Neural cell (in vitro differentiated cells): ENCODE measurements at regions not wholly inside any gene's neighbourhood (a gene's known extent, or its start where the extent isn't known, plus 50 kb on each side); places are given as distances from the start of the nearest gene placed in this dataset.

Experiments used
- H2AFZ ChIP-seq: fragments of 200-600, 300-800 bp; sonication (generic), shearing (Covaris generic); 2 replicates; pipeline ENCODE4 v1.6.0; 2014; ENCODE audit warnings: low read depth, mild to moderate bottlenecking, antibody characterized with exemption, low read length, moderate library complexity
- H3F3A ChIP-seq: fragments of 200-600 bp; shearing (Covaris generic); 2 replicates; pipeline ENCODE4 v1.6.1; 2016; ENCODE audit warnings: mild to moderate bottlenecking, moderate library complexity, mixed read lengths, antibody characterized with exemption, low read length; ENCODE audit not compliant: insufficient read depth, poor library complexity, severe bottlenecking
- H3K27ac ChIP-seq: fragments of 200-600, 300-800 bp; sonication (generic), shearing (Covaris generic); 2 replicates; pipeline ENCODE4 v1.5.1; 2014; ENCODE audit warnings: mild to moderate bottlenecking, low read length, moderate library complexity
- H3K27me3 ChIP-seq: fragments of 300-800, 200-600 bp; sonication (generic), shearing (Covaris generic); 2 replicates; pipeline ENCODE4 v1.6.0; 2014; ENCODE audit warnings: mild to moderate bottlenecking, low read depth, low read length, moderate library complexity; ENCODE audit not compliant: insufficient read depth
- H3K36me3 ChIP-seq: fragments of 300-800, 200-600 bp; sonication (generic), shearing (Covaris generic); 2 replicates; pipeline ENCODE4 v1.5.1; 2014; ENCODE audit warnings: mild to moderate bottlenecking, antibody characterized with exemption, low read length, moderate library complexity; ENCODE audit not compliant: insufficient read depth
- H3K4me2 ChIP-seq: fragments of 300-800, 200-600 bp; sonication (generic), shearing (Covaris generic); 2 replicates; pipeline ENCODE4 v1.6.0; 2014; ENCODE audit warnings: mild to moderate bottlenecking, low read length
- H3K4me3 ChIP-seq: fragments of 300-800, 200-600 bp; sonication (generic), shearing (Covaris generic); 2 replicates; pipeline ENCODE4 v1.5.1; 2014; ENCODE audit warnings: mild to moderate bottlenecking, low read length, moderate library complexity
- H3K79me2 ChIP-seq: fragments of 200-600 bp; shearing (Covaris generic); replicated peaks from 2 replicates; pipeline ENCODE4 v1.6.0; 2014; ENCODE audit warnings: mild to moderate bottlenecking, low read length, moderate library complexity; ENCODE audit not compliant: insufficient read depth
- H3K9ac ChIP-seq: fragments of 300-800, 200-600 bp; sonication (generic), shearing (Covaris generic); 2 replicates; pipeline ENCODE4 v1.6.1; 2016; ENCODE audit warnings: mild to moderate bottlenecking, low read length, mixed read lengths
- H3K9me2 ChIP-seq: fragments of 200-600 bp; shearing (Covaris generic); 2 replicates; pipeline ENCODE4 v1.6.1; 2016; ENCODE audit warnings: mild to moderate bottlenecking, low read length, mixed read lengths; ENCODE audit not compliant: insufficient read depth
- H3K9me3 ChIP-seq: fragments of 200-600, 300-800 bp; sonication (generic), shearing (Covaris generic); 2 replicates; pipeline ENCODE4 v1.6.1; 2016; ENCODE audit warnings: mild to moderate bottlenecking, mixed run types, low read length, moderate library complexity, mixed read lengths
- H4K20me1 ChIP-seq: fragments of 200-600 bp; shearing (Covaris generic); 2 replicates; pipeline ENCODE4 v1.6.1; 2016; ENCODE audit warnings: mild to moderate bottlenecking, mixed run types; ENCODE audit not compliant: insufficient read depth
- CTCF ChIP-seq: fragments of 450-650 bp; IDR thresholded peaks from 2 replicates; pipeline ENCODE4 v1.5.1; 2014; ENCODE audit warnings: antibody characterized with exemption, mild to moderate bottlenecking, moderate library complexity; ENCODE audit not compliant: poor library complexity, severe bottlenecking
- EP300 ChIP-seq: fragments of 450-650 bp; conservative IDR thresholded peaks from 2 replicates; pipeline ENCODE4 v1.6.1; 2014; ENCODE audit warnings: antibody characterized with exemption, mild to moderate bottlenecking, moderate library complexity; ENCODE audit not compliant: poor library complexity, severe bottlenecking
- EZH2 ChIP-seq: fragments of 200-600, 300-800 bp; shearing (Covaris generic), sonication (generic); IDR thresholded peaks from 2 replicates; pipeline ENCODE4 v1.6.1; 2014; ENCODE audit warnings: antibody characterized with exemption, low read length, borderline replicate concordance, mild to moderate bottlenecking; ENCODE audit not compliant: insufficient read depth, poor library complexity, severe bottlenecking
- MXI1 ChIP-seq: fragments of 450-650 bp; conservative IDR thresholded peaks from 2 replicates; pipeline ENCODE4 v1.6.1; 2014; ENCODE audit warnings: antibody characterized with exemption, mild to moderate bottlenecking; ENCODE audit not compliant: poor library complexity, severe bottlenecking
- POLR2AphosphoS5 ChIP-seq: IDR thresholded peaks from 2 replicates; pipeline ENCODE4 v1.6.1; 2012
- RAD21 ChIP-seq: fragments of 450-650 bp; conservative IDR thresholded peaks from 2 replicates; pipeline ENCODE4 v1.6.1; 2014; ENCODE audit warnings: antibody characterized with exemption, mild to moderate bottlenecking, moderate library complexity
- REST ChIP-seq: IDR thresholded peaks from 2 replicates; pipeline ENCODE4 v1.6.1; 2012; ENCODE audit warnings: borderline replicate concordance
- SMC3 ChIP-seq: fragments of 450-650 bp; conservative IDR thresholded peaks from 2 replicates; pipeline ENCODE4 v1.6.1; 2014; ENCODE audit warnings: antibody characterized with exemption, mild to moderate bottlenecking, moderate library complexity; ENCODE audit not compliant: poor library complexity
- TAF1 ChIP-seq: IDR thresholded peaks from 2 replicates; pipeline ENCODE4 v1.6.1; 2012; ENCODE audit warnings: low read depth
- small RNA-seq, 3 experiments: library from RNA; depleted of rRNA; stranded (forward); fragments of <200 nt; gene quantifications; one replicate each; pipeline ENCODE3, GENCODE V24; 2012

GRCh38 chr20:43778375-43778774 lies 51.6 kb upstream of the GTSF1L start:
- no peaks in the 10 kb centered on the region for H3F3A ChIP-seq

GRCh38 chr20:43776691-43777090 lies 49.9 kb upstream of the GTSF1L start:
- peaks cover 10% of the 10 kb centered on the region for H3K9me3 ChIP-seq
- no peak overlapping the region for H3K4me2 ChIP-seq
- H3K4me3 ChIP-seq, result no peak overlapping the region
- no peaks in the 10 kb centered on the region for H3K36me3 ChIP-seq
- H3K9me2 ChIP-seq, result no peaks in the 10 kb centered on the region
- no peaks in the 10 kb centered on the region for H3K79me2 ChIP-seq
- H3K27ac ChIP-seq, result no peak overlapping the region
- no peak overlapping the region for H2AFZ ChIP-seq
- no peak overlapping the region for H3K9ac ChIP-seq
- H4K20me1 ChIP-seq, result no peaks in the 10 kb centered on the region
- H3F3A ChIP-seq, result no peaks in the 10 kb centered on the region
- H3K27me3 ChIP-seq, result no peaks in the 10 kb centered on the region
- TF ChIP-seq REST, result no peak
- no peak for TF ChIP-seq TAF1
- TF ChIP-seq EZH2, result no peak
- no peak for TF ChIP-seq SMC3
- no peak for TF ChIP-seq POLR2AphosphoS5
- TF ChIP-seq MXI1, result no peak
- TF ChIP-seq RAD21, result no peak

More at GRCh38 chr20:43778375-43778774, 51.6 kb upstream of the GTSF1L start:
- no peaks in the 10 kb centered on the region for H3K9me2 ChIP-seq
- no peak overlapping the region for H3K9ac ChIP-seq
- H3K27ac ChIP-seq, result no peak overlapping the region
- H2AFZ ChIP-seq, result no peak overlapping the region
- H3K36me3 ChIP-seq, result no peaks in the 10 kb centered on the region
- no peaks in the 10 kb centered on the region for H3K27me3 ChIP-seq
- TF ChIP-seq RAD21, result no peak
- no peak for TF ChIP-seq TAF1
- TF ChIP-seq EZH2, result no peak
- no peak for TF ChIP-seq MXI1
- no peak for TF ChIP-seq REST
- TF ChIP-seq SMC3, result no peak
- no peak for TF ChIP-seq EP300
- no peak for TF ChIP-seq POLR2AphosphoS5
- no peak for TF ChIP-seq CTCF
- H3K79me2 ChIP-seq, result no peaks in the 10 kb centered on the region
- no peaks in the 10 kb centered on the region for H4K20me1 ChIP-seq
- H3K4me2 ChIP-seq, result no peak overlapping the region
- H3K4me3 ChIP-seq, result no peak overlapping the region
- H3K9me3 ChIP-seq, result peaks cover 10% of the 10 kb centered on the region

Small RNAs in the stretch of these regions (small RNA-seq; reads per million reads assigned to genes)
- 0 reads per million in 3 experiments for gene RNU6-639P
